GM23248 (cell line): ENCODE measurements at regions not wholly inside any gene's neighbourhood (a gene's known extent, or its start where the extent isn't known, plus 50 kb on each side); places are given as distances from the start of the nearest gene placed in this dataset.

Experiments
- EZH2 ChIP-seq: fragments of 200-600 bp; sonication (generic); IDR thresholded peaks from 2 replicates; pipeline ENCODE4 v1.6.1; 2018; ENCODE audit warnings: antibody characterized with exemption, mild to moderate bottlenecking; ENCODE audit not compliant: insufficient read depth, poor library complexity, severe bottlenecking
- EZH2phosphoT487 ChIP-seq: fragments of 200-600 bp; sonication (generic); IDR thresholded peaks from 2 replicates; pipeline ENCODE4 v1.6.1; 2018; ENCODE audit warnings: antibody characterized with exemption, moderate library complexity, mild to moderate bottlenecking, low read depth; ENCODE audit not compliant: insufficient read depth

DNA sequence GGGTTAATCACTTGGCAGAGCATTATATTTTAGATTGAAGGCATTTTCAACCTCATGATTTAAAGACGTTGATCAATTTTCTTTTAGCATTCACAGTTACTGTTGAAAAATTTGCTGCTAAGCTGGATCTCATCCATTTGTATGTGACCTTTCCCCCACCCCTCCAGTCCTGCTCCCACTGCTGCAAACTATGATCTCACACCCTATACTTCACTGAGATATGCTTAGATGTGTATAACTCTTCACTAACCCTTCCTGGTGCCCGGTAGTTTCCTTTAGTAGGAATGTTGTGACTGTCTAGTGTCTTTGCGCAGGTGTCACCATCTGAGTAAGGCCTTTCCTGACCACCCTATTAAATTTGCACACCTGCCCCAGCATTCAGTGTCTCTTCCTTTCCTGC lies 67.0 kb upstream of the C1orf21 start:
- TF ChIP-seq EZH2phosphoT487 (no peak), EZH2 (no peak)
